Gastroesophageal sphincter (tissue), 3 donors: ENCODE measurements at regions not wholly inside any gene's neighbourhood (a gene's known extent, or its start where the extent isn't known, plus 50 kb on each side); places are given as distances from the start of the nearest gene placed in this dataset.

Experiments
- CTCF ChIP-seq, 4 experiments: fragments of 200-600 bp in 2 of 4; fragments of 450-650 bp in 2 of 4; sonication (generic) in 1 of 4; IDR thresholded peaks; one replicate each; pipeline ENCODE4 v1.5.1; 2017 to 2019; ENCODE audit warnings: antibody characterized with exemption in 4 of 4, mild to moderate bottlenecking in 2 of 4, moderate library complexity in 2 of 4
- EP300 ChIP-seq: sonication (generic); formaldehyde crosslinking; IDR thresholded peaks from one replicate; pipeline ENCODE4 v1.6.1; 2017; ENCODE audit warnings: antibody characterized with exemption, mild to moderate bottlenecking
- POLR2A ChIP-seq, 2 donors: fragments of 450-650 bp; IDR thresholded peaks; one replicate each; pipeline ENCODE4 v1.6.1; 2017; ENCODE audit warnings: antibody characterized with exemption in 2 of 2, mild to moderate bottlenecking in 2 of 2, moderate library complexity in 1 of 2
- POLR2AphosphoS5 ChIP-seq: sonication (generic); formaldehyde crosslinking; IDR thresholded peaks from one replicate; pipeline ENCODE4 v1.6.1; 2017; ENCODE audit warnings: antibody characterized with exemption

GRCh38 chr15:100786901-100787566 lies 92.6 kb upstream of the ALDH1A3 start:
- no peak for TF ChIP-seq CTCF (IDR thresholded peaks at IDR 0.05)
- no peak for TF ChIP-seq EP300
- no peak for TF ChIP-seq POLR2A (IDR thresholded peaks at IDR 0.05)
- no peak for TF ChIP-seq POLR2AphosphoS5
